GM08714 (cell line): ENCODE measurements at regions not wholly inside any gene's neighbourhood (a gene's known extent, or its start where the extent isn't known, plus 50 kb on each side); places are given as distances from the start of the nearest gene placed in this dataset.

Source experiments
- H3K4me3 ChIP-seq: fragments of 200-500 bp; sonication (Bioruptor generic); 2 replicates; pipeline ENCODE4 v1.5.1; 2014; ENCODE audit warnings: mild to moderate bottlenecking, low read length, inconsistent platforms
- ZNF274 ChIP-seq: IDR thresholded peaks from 2 replicates; pipeline ENCODE4 v1.6.1; 2012; ENCODE audit warnings: mild to moderate bottlenecking, low read depth, low read length

- TF ChIP-seq ZNF274, result no peak
- no peak overlapping the region for H3K4me3 ChIP-seq
These were observed 124.9 kb upstream of the ZC3H12C start for GRCh38 chr11:109968299-109968698.

DNA sequence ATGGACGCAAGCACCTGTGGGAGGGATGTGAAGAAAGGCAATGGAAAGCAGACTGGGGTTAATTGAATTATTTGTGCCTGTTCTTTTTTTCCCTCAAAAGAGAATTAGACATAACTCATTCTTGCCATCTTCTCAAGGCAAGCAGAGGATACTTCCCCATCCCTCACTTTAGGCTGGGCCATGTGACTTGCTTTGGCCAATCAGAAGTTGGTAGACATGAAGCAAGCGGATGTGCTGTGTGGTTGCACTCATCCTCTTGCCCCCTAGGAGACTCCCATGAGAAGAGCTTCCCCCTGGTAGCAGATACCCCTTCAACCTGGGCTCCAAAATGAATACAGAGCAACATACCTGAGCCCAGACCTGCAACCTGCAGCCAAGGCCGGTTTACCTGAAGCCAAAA, 124.4 kb upstream of the ZC3H12C start:
- no peak for TF ChIP-seq ZNF274
- no peak overlapping the region for H3K4me3 ChIP-seq

DNA sequence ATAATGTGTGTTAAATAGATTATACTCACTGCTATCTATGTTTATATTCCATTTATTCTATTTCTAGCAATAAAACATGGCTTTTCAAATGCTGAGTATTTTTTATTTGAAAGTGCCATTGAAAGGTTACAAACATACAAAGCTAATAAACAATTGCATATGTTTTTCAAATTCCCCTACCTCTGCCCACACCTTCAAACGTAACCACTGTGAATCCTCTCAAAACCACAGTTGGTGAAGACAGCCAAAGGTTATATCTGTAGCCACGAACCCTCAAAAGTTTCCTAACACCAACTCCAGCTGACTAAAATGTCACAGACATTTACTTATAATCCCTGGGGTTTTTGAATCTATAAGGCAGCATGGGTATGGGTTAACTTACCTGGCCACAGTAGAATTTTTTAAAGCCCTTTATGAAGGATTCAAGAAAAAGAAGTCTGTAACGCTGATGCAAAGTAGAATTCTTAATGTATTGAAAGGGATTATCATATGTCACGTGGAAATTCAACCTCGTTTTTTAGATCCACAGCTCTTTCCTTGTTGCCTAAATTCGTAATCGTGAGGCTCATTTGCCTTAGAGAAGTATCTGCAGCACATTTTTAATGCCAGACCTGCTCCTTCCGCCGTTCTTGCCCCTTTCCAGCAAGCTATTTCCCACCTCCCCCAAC, 122.5 kb upstream of the ZC3H12C start:
- no peak for TF ChIP-seq ZNF274
- peak overlapping the region; percentile 56; the same call in 1 of the 2 replicates for H3K4me3 ChIP-seq

DNA sequence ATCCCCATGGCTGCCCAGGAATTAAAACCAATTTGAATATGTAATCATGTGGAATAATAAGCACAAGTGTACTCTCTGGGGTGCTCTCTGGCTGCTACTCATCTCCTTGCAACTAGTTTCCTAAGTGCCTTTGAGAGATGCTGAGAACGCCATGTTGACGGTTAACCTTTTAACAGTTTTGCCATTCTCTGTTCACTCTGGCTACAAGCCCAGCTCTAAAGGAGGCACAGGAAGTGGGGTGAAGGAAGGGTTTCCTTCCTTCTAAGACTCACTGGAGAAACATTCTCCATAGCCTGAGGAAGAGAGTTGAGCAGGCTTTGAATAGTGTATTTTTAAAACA, 122.0 kb upstream of the ZC3H12C start:
- H3K4me3 ChIP-seq, result peak overlapping the region; percentile 56; the same call in 1 of the 2 replicates
- no peak for TF ChIP-seq ZNF274

- H3K4me3 ChIP-seq, result peak overlapping the region; percentile 16; the same call in 1 of the 2 replicates
- TF ChIP-seq ZNF274, result no peak
These were observed 120.9 kb upstream of the ZC3H12C start for GRCh38 chr11:109972181-109972715.

- H3K4me3 ChIP-seq, result no peak overlapping the region; the same call in 1 of the 2 replicates
- TF ChIP-seq ZNF274, result no peak
These were observed 120.3 kb upstream of the ZC3H12C start for GRCh38 chr11:109972939-109973338.

DNA sequence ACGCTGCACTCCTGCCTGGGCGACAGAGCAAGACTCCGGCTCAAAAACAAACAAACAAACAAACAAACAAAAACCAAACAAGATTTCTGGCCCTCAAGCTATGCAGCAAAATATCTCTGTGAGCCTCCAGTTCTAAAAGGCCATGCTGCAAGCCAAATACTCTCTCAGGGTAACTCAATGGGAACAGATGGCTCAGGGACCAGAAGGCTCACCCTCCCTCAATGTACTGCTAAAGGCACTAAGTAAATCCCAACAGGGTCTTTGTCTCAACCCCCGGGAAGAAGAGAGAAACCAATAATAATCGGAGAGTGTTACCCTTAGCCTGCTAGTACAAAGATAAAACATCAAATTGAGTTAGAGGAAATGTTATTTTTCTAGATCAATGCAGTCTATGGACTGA, 119.7 kb upstream of the ZC3H12C start:
- H3K4me3 ChIP-seq, result no peak overlapping the region
- TF ChIP-seq ZNF274, result no peak

- no peak for TF ChIP-seq ZNF274
These were observed 118.7 kb upstream of the ZC3H12C start for GRCh38 chr11:109974523-109974922.

DNA sequence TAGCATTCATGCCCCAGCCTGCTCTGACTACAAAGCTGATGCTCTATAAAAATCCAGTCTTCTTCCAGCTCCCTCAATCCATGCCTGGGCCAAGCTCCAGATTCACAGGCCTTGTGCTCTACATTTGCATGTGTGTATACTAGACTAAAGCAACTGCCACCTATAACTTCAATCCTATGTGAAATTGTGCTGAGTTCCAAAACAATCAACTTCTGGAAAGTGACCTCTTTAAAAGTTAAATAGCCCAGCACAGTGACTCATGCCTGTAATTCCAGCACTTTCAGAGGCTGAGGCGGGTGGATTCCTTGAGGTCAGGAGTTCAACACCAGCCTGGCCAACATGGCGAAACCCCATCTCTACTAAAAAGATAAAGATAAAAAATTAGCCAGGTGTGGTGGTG, 114.3 kb upstream of the ZC3H12C start:
- no peak for TF ChIP-seq ZNF274
- no peak overlapping the region for H3K4me3 ChIP-seq

More at GRCh38 chr11:109974523-109974922, 118.7 kb upstream of the ZC3H12C start:
- H3K4me3 ChIP-seq, result no peak overlapping the region

DNA sequence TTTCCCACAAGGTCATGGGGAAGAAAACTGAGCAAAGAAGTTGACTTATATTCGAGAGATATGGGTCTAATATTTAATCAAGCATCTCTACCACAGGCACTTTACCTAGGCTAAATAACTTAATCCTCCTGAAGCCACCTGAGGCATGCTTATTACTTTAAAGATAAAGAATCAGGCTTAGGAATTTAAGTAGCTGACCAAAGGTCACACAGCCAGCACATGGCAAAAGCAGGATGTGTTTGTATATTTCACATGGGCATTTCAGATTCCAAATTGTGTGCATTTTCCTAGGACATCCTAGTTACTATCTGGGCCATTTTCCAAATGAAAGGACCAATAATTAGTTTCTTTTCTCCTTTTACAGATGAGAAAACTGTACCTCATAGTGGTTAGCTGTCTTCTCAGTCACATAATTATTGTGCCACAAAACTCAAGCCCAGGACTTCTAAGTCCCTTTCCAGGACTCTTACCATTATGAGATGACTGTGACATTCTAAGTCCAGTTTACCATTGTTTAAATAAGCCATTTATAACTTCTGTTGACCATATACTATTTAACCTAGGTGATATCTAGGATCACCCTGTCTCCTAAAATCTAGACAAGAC, 112.1 kb upstream of the ZC3H12C start:
- no peak for TF ChIP-seq ZNF274
- no peak overlapping the region for H3K4me3 ChIP-seq

DNA sequence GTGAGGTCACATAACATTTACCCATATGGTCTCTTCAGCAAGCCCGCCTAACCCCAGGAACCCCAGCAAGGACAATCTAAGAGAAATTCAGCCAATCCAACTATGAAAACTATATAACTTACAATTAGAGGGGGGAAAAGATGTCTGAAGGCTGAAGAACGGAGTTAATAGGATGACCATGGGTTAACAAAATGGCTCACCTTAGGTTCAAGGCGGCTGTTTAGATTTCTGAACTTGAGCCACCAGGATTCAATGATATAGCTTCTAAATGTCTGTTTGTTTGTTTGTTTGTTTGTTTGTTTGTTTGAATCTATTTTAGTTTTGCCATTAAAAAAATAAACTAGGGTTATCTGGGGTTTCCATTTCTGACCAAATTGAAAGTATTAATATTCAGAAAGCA, 109.8 kb upstream of the ZC3H12C start:
- no peak for TF ChIP-seq ZNF274
- H3K4me3 ChIP-seq, result no peak overlapping the region

DNA sequence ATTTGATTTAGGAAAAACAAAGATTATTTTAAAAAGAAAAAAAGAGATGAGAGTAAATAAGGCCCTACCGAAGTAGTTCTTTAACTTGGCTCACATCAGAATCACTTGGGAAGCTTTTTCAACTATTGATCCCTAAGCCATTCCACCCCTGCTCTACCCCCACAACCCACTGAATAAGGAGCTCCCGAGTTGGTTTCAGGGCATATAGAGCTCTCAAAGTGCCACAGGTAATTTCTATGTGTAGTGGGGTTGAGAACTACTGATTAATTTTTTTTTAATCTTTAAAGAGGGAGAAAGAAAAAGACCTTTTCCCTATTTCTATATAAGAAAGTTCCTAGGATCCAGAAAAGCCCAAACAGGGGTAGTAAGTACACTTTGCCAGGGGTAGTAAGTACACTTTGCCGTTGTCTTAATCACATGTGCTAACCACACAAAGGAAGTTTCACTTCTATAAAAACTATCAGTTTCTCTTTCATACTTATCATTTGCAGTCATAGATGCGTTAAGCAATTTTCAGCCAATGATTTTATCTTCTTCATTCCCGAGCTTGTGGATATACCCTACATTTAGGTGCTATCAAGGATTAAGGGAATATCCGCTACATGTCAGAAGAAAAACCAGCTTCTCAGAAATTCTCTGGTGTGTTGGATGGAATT, 108.4 kb upstream of the ZC3H12C start:
- TF ChIP-seq ZNF274, result no peak
- H3K4me3 ChIP-seq, result peak overlapping the region; percentile 53; the same call in 1 of the 2 replicates

DNA sequence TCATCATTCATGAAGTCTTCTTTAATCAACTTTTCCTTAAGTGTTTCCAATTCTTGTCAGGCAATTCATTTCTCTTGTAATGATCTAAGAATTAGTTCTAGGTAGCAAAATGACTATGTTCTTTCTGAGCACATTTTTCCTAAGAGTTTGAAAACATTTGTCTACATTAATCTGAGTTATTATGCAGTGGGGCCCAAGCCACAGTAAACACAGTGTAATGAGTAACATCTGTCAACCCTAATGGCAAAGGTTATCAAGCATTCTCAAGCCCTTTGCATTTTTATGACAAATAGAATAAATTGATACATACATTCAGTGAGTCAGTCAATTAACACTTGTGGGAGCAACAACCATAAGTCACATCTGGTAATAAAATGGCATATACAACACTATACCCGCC, 106.7 kb upstream of the ZC3H12C start:
- no peak overlapping the region for H3K4me3 ChIP-seq
- TF ChIP-seq ZNF274, result no peak

- no peak overlapping the region for H3K4me3 ChIP-seq
- no peak for TF ChIP-seq ZNF274
These were observed 101.4 kb upstream of the ZC3H12C start for GRCh38 chr11:109991835-109992234.

- no peak overlapping the region for H3K4me3 ChIP-seq
- no peak for TF ChIP-seq ZNF274
These were observed 99.4 kb upstream of the ZC3H12C start for GRCh38 chr11:109993786-109994185.
